H1 (cell line): ENCODE measurements at regions not wholly inside any gene's neighbourhood (a gene's known extent, or its start where the extent isn't known, plus 50 kb on each side); places are given as distances from the start of the nearest gene placed in this dataset.

Source experiments
- CEBPB ChIP-seq: IDR thresholded peaks from 2 replicates; pipeline ENCODE4 v1.6.1; 2012; ENCODE audit warnings: low read depth, low read length
- CHD1 ChIP-seq: IDR thresholded peaks from 2 replicates; pipeline ENCODE4 v1.6.1; 2012; ENCODE audit warnings: low read depth, low read length, improper control_type of control experiment
- POLR2A ChIP-seq, 2 experiments: IDR thresholded peaks; 1 replicate in 1 of 2; 2 replicates in 1 of 2; pipeline ENCODE4 v1.6.1; 2011; ENCODE audit warnings: low read depth in 2 of 2, low read length in 2 of 2, mild to moderate bottlenecking in 2 of 2; ENCODE audit errors: control extremely low read depth in 1 of 2
- TEAD4 ChIP-seq: IDR thresholded peaks from 2 replicates; pipeline ENCODE4 v1.6.1; 2012; ENCODE audit warnings: low read depth, low read length, inconsistent platforms, mixed read lengths

GRCh38 chr6:22903826-22904225, 334.5 kb downstream of the HDGFL1 start (continued):
- TF ChIP-seq CEBPB (no peak), TEAD4 (no peak), POLR2A (IDR thresholded peaks at IDR 0.05; ENCODE audit: control extremely low read depth in 1 of 2, low read depth in 2 of 2, low read length in 2 of 2) (no peak), CHD1 (no peak)
